Stomach smooth muscle (tissue), 2 donors: ENCODE measurements at regions not wholly inside any gene's neighbourhood (a gene's known extent, or its start where the extent isn't known, plus 50 kb on each side); places are given as distances from the start of the nearest gene placed in this dataset.

Source experiments
- H3K27ac ChIP-seq: one replicate; pipeline ENCODE4 v1.7.0; 2013; ENCODE audit warnings: mild to moderate bottlenecking, low read length, inconsistent platforms
- H3K27me3 ChIP-seq, 2 donors: one replicate each; pipeline ENCODE4 v1.7.0; 2013; ENCODE audit warnings: low read length in 2 of 2; ENCODE audit not compliant: insufficient read depth in 2 of 2, control insufficient read depth in 1 of 2
- H3K36me3 ChIP-seq, 2 donors: one replicate each; pipeline ENCODE4 v1.7.0; 2013; ENCODE audit warnings: low read length in 2 of 2; ENCODE audit not compliant: control insufficient read depth in 2 of 2, insufficient read depth in 2 of 2
- H3K4me1 ChIP-seq: one replicate; pipeline ENCODE4 v1.7.0; 2013; ENCODE audit warnings: low read length; ENCODE audit not compliant: control insufficient read depth, insufficient read depth
- H3K4me3 ChIP-seq, 2 donors: one replicate each; pipeline ENCODE4 v1.7.0; 2013; ENCODE audit warnings: low read length in 2 of 2
- H3K9ac ChIP-seq, 2 donors: one replicate each; pipeline ENCODE4 v1.7.0; 2013; ENCODE audit warnings: low read length in 2 of 2, mild to moderate bottlenecking in 1 of 2
- H3K9me3 ChIP-seq, 2 donors: one replicate each; pipeline ENCODE4 v1.7.0; 2013; ENCODE audit warnings: low read length in 2 of 2; ENCODE audit not compliant: control insufficient read depth in 2 of 2
- donor health status: healthy.
- donor health status: Pancreatic carcinoma.

DNA sequence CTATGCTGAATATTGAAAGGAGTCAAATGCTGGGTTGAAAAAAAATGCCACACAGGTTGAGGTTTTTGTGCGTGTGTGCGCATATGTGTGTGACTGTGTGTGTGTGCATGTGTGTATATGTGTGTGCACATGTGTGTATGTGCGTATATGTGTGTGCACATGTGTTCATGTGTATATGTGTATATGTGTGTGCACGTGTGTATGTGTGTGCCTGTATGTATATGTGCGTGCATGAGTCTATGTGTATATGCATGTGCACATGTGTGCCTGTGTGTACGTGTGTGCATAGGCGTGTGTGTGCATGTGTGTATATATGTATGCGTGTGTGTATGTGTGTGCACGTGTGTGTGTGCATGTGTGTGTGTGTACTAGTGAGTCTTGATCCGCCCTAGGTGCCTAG lies 655.7 kb downstream of the AACS start:
- Histone ChIP-seq H3K4me3 (no peak overlapping the region), H3K36me3 (no peaks in the 10 kb centered on the region), H3K9me3 (peaks cover 5 to 15% of the 10 kb centered on the region in 2 donors), H3K4me1 (no peaks in the 10 kb centered on the region), H3K9ac (no peak overlapping the region), H3K27ac (no peak overlapping the region), H3K27me3 (no peaks in the 10 kb centered on the region)

DNA sequence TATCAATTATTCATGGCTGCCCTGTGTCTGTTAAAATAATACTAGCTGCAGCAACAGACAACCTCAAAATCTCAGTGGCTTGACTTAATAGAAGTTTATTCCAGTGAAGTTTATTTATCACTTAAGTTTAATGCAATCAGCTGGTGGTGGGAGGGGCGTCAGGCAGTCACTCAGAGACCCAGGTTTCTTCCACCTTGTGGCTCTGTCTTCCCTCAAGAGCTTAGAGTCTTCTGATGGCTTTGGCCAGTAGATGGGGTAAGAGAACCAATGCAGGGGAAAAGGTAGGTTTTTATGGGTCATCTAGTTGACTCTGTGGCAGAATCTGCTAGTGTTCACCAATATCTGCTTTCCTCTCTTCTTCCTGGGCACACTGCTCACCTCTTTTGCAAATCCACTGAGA lies 668.9 kb downstream of the AACS start:
- Histone ChIP-seq H3K27ac (no peak overlapping the region), H3K9ac (no peak overlapping the region), H3K27me3 (no peaks in the 10 kb centered on the region), H3K4me1 (no peaks in the 10 kb centered on the region), H3K9me3 (peaks cover 3 to 4% of the 10 kb centered on the region in 2 donors), H3K4me3 (no peak overlapping the region), H3K36me3 (no peaks in the 10 kb centered on the region)

DNA sequence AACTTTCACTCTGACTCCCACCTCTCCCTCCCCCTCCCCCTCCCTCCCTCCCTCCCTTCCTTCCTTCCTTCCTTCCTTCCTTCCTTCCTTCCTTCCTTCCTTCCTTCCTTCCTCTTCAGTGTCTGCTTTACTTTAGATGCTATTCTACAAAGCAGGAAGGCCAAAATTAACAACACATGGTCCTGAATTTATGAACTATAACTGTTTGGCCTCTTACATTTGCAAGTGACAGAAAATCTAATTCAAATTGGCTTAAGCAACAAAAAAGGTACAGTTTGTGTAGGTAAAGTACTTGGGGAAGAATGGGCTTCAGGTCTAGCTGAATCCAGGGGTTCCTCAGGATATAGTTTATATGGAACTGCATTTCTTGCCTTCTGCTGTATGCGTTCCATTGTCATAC lies 673.0 kb downstream of the AACS start:
- no peak overlapping the region for H3K9ac ChIP-seq
- H3K27ac ChIP-seq = no peak overlapping the region
- H3K27me3 ChIP-seq = no peaks in the 10 kb centered on the region
- no peak overlapping the region for H3K4me3 ChIP-seq
- no peaks in the 10 kb centered on the region for H3K36me3 ChIP-seq
- peaks cover 3 to 8% of the 10 kb centered on the region in 2 donors for H3K9me3 ChIP-seq
- no peaks in the 10 kb centered on the region for H3K4me1 ChIP-seq

DNA sequence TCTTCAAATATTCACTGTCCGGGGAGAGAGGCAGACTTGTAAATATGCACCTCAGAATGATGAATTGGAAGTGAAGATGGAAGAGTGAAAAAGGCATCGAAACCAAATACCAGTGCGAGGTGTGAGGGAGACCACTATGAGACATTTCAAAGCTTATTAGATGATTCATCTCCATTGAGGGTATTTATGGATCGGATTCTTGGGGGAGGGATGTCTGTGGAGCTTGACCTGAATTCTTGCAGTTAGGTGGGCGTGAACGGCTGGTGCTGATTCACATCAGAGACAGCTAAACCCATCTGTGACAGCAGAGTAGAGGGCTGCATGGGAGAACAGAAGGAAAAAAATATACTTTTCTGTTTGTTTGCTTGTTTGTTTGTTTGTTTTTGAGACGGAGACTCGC lies 677.2 kb downstream of the AACS start:
- Histone ChIP-seq H3K27me3 (no peaks in the 10 kb centered on the region), H3K9ac (no peak overlapping the region)

DNA sequence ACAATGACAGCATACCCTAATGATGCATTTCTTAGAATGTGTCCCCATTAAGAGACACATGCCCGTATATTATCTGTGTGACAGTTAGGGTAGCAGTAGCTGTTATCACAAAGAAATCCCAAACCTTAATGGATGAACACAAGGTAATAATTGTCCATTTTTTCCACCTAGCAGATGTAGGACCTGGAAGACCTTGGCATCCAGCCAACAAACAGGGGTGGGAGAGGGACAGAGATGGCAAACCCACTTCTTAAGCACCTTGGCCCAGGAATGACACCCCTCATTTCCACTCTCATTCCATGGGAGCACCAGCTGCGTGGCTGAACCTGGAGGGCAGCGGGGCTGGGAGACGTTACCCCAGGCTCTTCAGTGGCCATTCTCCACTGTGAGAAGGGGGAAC lies 679.0 kb downstream of the AACS start:
- Histone ChIP-seq H3K27ac (no peak overlapping the region), H3K36me3 (no peaks in the 10 kb centered on the region), H3K9me3 (peaks cover 0 to 3% of the 10 kb centered on the region in 2 donors), H3K4me3 (no peak overlapping the region), H3K4me1 (no peaks in the 10 kb centered on the region), H3K27me3 (no peaks in the 10 kb centered on the region), H3K9ac (no peak overlapping the region)

More for the DNA sequence above, 677.2 kb downstream of the AACS start:
- no peak overlapping the region for H3K4me3 ChIP-seq
- H3K27ac ChIP-seq = no peak overlapping the region
- no peaks in the 10 kb centered on the region for H3K4me1 ChIP-seq
- H3K36me3 ChIP-seq = no peaks in the 10 kb centered on the region
- peaks cover 0 to 3% of the 10 kb centered on the region in 2 donors for H3K9me3 ChIP-seq

DNA sequence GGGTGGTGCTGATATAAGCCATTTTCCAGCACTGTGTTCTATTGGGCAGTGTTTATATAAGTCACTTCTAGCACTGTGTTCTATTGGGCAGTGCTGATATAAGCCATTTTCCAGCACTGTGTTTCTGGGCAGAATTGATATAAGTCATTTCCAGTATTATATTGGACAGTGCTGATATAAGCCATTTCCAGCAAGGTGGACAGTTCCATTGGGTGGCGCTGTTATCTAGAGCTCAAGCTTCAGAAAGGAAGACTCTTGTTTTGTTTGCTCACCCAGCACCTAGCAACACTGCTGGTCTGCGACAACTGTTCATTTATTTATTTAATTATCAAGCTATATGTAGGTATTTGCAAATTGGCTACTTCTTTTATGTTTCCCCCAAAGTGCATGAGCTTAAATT lies 690.3 kb downstream of the AACS start:
- no peaks in the 10 kb centered on the region for H3K27me3 ChIP-seq
- H3K4me1 ChIP-seq = no peaks in the 10 kb centered on the region
- H3K4me3 ChIP-seq = no peak overlapping the region
- no peak overlapping the region for H3K9ac ChIP-seq
- no peak overlapping the region for H3K27ac ChIP-seq
- H3K9me3 ChIP-seq = peaks cover 0 to 7% of the 10 kb centered on the region in 2 donors
- H3K36me3 ChIP-seq = no peaks in the 10 kb centered on the region

DNA sequence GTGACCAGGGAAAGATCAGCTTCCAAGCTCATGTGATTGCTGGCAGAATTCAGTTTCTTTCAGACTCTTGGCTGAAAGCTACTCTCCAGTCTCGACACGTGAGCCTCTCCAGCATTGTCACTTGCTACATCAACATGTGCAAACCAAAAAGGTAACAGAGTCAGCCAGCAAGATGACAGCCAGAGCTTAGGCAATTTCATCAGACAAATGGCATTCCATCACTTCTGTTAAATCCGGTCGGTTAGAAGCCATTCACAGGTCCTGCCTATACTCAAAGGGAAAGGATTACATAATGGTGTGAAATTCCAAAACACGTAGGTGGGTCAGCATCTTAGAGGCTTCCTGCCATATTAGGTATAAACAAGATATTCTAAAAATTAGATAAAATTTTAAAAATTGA lies 700.9 kb downstream of the AACS start:
- Histone ChIP-seq H3K4me1 (no peaks in the 10 kb centered on the region), H3K9me3 (no peaks in the 10 kb centered on the region), H3K4me3 (no peak overlapping the region), H3K36me3 (no peaks in the 10 kb centered on the region), H3K27ac (no peak overlapping the region), H3K9ac (no peak overlapping the region), H3K27me3 (no peaks in the 10 kb centered on the region)

DNA sequence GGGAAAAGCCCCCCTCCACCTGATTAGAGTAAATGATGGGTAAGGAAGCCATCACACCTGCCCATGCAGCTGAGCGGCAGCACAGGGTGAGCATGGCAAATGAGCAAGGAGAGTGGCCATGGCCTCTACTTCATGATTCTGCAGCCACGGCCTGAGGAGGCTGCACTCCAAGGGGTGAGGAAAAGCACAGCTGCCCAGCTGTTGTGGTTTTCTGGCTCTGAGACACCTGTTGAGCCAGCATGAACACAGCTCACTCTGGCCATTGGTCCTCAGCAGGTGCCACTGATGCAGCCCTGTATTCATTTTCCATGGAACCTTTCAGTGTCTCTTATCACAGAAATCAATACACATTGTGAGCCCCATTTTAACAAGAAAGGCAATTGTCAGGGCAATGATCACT lies 707.2 kb downstream of the AACS start:
- H3K27ac ChIP-seq = no peak overlapping the region
- H3K36me3 ChIP-seq = no peaks in the 10 kb centered on the region
- peaks cover 0 to 5% of the 10 kb centered on the region in 2 donors for H3K9me3 ChIP-seq
- no peak overlapping the region for H3K4me3 ChIP-seq
- H3K9ac ChIP-seq = no peak overlapping the region
- no peaks in the 10 kb centered on the region for H3K4me1 ChIP-seq
- H3K27me3 ChIP-seq = no peaks in the 10 kb centered on the region

DNA sequence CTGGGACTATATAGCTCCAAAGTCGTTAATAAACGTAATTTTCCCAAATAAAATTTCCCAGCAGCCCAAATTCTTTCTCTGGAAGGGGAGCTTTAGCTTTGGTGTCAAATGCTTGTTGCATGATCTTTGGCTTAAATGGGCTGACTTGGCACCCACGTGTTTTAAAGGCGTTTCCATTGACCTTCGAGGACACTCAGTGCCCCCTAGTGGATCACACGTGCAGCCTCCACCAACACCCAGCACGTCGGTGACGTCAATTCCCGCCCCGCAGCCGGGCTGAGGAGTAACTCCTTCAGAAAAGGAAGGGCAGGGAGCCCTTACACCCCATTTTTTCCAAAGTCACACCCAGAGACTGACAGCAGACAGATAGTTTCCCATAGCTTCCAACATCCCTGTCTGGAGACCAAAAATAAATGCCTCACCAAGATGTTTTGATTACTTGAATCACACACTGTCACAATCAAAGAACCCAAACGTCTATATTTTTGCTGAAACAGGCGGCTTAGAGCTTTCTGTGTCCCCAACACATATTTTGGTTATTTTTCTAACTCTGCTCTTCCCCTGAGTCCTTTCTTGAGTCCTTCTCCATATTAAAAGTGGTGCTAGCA lies 707.9 kb downstream of the AACS start:
- H3K4me1 ChIP-seq = no peaks in the 10 kb centered on the region
- no peak overlapping the region for H3K27ac ChIP-seq
- H3K27me3 ChIP-seq = no peaks in the 10 kb centered on the region
- no peak overlapping the region for H3K4me3 ChIP-seq
- no peaks in the 10 kb centered on the region for H3K36me3 ChIP-seq
- peaks cover 0 to 5% of the 10 kb centered on the region in 2 donors for H3K9me3 ChIP-seq
- H3K9ac ChIP-seq = no peak overlapping the region

DNA sequence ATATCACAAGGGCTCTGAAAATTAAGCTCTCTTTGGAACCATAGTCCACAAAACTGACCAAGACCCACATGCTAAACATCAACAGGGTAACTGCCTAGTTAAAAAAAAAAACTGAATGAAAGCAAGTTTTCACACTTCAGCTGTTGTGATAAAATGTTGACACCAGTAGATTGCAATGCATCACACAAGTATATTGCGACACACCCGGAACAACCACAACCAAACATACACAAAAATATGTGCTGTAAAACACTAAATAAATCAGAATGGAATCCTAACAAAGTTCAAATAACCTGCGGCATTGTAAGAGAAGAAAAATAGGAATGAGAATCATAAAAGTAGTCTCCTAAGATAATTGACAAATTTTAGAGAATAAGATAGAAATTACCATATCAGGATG lies 710.3 kb downstream of the AACS start:
- H3K4me3 ChIP-seq = no peak overlapping the region
- no peaks in the 10 kb centered on the region for H3K4me1 ChIP-seq
- H3K27ac ChIP-seq = no peak overlapping the region
- H3K27me3 ChIP-seq = no peaks in the 10 kb centered on the region
- H3K36me3 ChIP-seq = no peaks in the 10 kb centered on the region
- H3K9ac ChIP-seq = no peak overlapping the region
- peaks cover 0 to 5% of the 10 kb centered on the region in 2 donors for H3K9me3 ChIP-seq

DNA sequence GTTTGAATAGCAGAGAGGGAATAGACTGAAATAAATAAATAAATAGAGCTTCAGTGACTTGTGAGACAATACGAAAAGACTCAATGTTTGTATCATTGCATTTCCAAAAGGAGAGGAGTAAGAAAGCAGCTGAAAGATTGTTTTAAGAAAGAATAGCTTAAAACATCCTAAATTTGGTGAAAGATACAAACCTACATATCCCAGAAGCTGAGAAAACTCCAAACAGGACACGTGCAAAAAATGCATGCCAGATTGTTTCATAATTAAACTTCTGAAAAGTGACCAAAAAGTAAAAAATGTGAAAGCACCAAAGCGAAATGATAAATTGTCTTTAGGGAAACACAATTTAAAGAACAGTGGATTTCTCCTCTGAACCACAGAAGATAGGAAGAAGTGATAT lies 711.0 kb downstream of the AACS start:
- Histone ChIP-seq H3K4me3 (no peak overlapping the region), H3K27ac (no peak overlapping the region), H3K9me3 (peaks cover 0 to 5% of the 10 kb centered on the region in 2 donors), H3K36me3 (no peaks in the 10 kb centered on the region), H3K27me3 (no peaks in the 10 kb centered on the region), H3K9ac (no peak overlapping the region), H3K4me1 (no peaks in the 10 kb centered on the region)
